ENCODE measurements at regions not wholly inside any gene's neighbourhood (a gene's known extent, or its start where the extent isn't known, plus 50 kb on each side); places are given as distances from the start of the nearest gene placed in this dataset.

GRCh38 chr20:21867353-21867752, 161.9 kb downstream of the PAX1 start:
- ATAC-seq (no peak), DNase-seq (ENCODE audit: low spot score) (no peak), FAIRE-seq (no peak)
- no peak overlapping the region for H3K4me2 ChIP-seq (ENCODE audit: low read depth, low read length)
- H3K4me3 ChIP-seq (replicated peaks in 1 of 3; ENCODE audit: insufficient read depth in 1 of 3, low read depth in 2 of 3, low read length in 3 of 3), result no peak overlapping the region
- CTCF ChIA-PET (ENCODE audit: low intra/inter-chr PET ratio, low total read pairs), result no interaction called here
- no peaks in the 10 kb centered on the region for H3K4me1 ChIP-seq (ENCODE audit: insufficient read depth, low read length)
- BruUV-seq (replicated peaks), result no TSS peak
- intact Hi-C loops (cut with micrococcal nuclease; ENCODE audit: unreplicated experiment), result no loop called here
- in situ Hi-C loops (cut with HindIII; ENCODE audit: extremely low pct_ligation_motif_present, low pct_unique_long_range_greater_than_20kb), result no loop called here
- 0% methylated on average over 1 of the region's 1 CpG for WGBS (ENCODE audit: low lambda C conversion rate)
- no peaks in the 10 kb centered on the region; a peak in 1 of 5 replicates for H3K27me3 ChIP-seq (ENCODE audit: control insufficient read depth in 1 of 2, insufficient read depth in 2 of 2, low read length in 2 of 2)
- no peak overlapping the region for H3K27ac ChIP-seq (ENCODE audit: extremely low read length, insufficient read depth, low read length)
- no peak overlapping the region for H2AFZ ChIP-seq (ENCODE audit: low read length)
- no peak overlapping the region for H3K9ac ChIP-seq (ENCODE audit: insufficient read depth, low read depth, low read length)
- POLR2A ChIA-PET, result no interaction called here
- no peaks in the 10 kb centered on the region for H3K36me3 ChIP-seq (replicated peaks in 1 of 2; ENCODE audit: control insufficient read depth in 1 of 2, insufficient read depth in 2 of 2, low read length in 2 of 2)
- TF ChIP-seq SCMH1 (CRISPR knock-in tag; IDR thresholded peaks at IDR 0.05; ENCODE audit: borderline replicate concordance) (no peak), BCL3 (CRISPR knock-in tag; IDR thresholded peaks at IDR 0.05) (no peak), POLR2AphosphoS5 (IDR thresholded peaks at IDR 0.05; ENCODE audit: low read depth, low read length) (no peak), ZNF839 (CRISPR knock-in tag; IDR thresholded peaks at IDR 0.05; ENCODE audit: borderline replicate concordance) (no peak), HNRNPH1 (optimal IDR thresholded peaks at IDR 0.05; ENCODE audit: low read depth, low read length) (no peak), ZNF136 (CRISPR knock-in tag; IDR thresholded peaks at IDR 0.05; ENCODE audit: low read depth) (no peak), FOXM1 (CRISPR knock-in tag; IDR thresholded peaks at IDR 0.05) (no peak), KDM1A (CRISPR knock-in tag; IDR thresholded peaks at IDR 0.05) (no peak), GLI4 (CRISPR knock-in tag; IDR thresholded peaks at IDR 0.05; ENCODE audit: borderline replicate concordance) (no peak), AFF4 (CRISPR knock-in tag; IDR thresholded peaks at IDR 0.05) (no peak)
- TF ChIP-seq, protein P1, sequence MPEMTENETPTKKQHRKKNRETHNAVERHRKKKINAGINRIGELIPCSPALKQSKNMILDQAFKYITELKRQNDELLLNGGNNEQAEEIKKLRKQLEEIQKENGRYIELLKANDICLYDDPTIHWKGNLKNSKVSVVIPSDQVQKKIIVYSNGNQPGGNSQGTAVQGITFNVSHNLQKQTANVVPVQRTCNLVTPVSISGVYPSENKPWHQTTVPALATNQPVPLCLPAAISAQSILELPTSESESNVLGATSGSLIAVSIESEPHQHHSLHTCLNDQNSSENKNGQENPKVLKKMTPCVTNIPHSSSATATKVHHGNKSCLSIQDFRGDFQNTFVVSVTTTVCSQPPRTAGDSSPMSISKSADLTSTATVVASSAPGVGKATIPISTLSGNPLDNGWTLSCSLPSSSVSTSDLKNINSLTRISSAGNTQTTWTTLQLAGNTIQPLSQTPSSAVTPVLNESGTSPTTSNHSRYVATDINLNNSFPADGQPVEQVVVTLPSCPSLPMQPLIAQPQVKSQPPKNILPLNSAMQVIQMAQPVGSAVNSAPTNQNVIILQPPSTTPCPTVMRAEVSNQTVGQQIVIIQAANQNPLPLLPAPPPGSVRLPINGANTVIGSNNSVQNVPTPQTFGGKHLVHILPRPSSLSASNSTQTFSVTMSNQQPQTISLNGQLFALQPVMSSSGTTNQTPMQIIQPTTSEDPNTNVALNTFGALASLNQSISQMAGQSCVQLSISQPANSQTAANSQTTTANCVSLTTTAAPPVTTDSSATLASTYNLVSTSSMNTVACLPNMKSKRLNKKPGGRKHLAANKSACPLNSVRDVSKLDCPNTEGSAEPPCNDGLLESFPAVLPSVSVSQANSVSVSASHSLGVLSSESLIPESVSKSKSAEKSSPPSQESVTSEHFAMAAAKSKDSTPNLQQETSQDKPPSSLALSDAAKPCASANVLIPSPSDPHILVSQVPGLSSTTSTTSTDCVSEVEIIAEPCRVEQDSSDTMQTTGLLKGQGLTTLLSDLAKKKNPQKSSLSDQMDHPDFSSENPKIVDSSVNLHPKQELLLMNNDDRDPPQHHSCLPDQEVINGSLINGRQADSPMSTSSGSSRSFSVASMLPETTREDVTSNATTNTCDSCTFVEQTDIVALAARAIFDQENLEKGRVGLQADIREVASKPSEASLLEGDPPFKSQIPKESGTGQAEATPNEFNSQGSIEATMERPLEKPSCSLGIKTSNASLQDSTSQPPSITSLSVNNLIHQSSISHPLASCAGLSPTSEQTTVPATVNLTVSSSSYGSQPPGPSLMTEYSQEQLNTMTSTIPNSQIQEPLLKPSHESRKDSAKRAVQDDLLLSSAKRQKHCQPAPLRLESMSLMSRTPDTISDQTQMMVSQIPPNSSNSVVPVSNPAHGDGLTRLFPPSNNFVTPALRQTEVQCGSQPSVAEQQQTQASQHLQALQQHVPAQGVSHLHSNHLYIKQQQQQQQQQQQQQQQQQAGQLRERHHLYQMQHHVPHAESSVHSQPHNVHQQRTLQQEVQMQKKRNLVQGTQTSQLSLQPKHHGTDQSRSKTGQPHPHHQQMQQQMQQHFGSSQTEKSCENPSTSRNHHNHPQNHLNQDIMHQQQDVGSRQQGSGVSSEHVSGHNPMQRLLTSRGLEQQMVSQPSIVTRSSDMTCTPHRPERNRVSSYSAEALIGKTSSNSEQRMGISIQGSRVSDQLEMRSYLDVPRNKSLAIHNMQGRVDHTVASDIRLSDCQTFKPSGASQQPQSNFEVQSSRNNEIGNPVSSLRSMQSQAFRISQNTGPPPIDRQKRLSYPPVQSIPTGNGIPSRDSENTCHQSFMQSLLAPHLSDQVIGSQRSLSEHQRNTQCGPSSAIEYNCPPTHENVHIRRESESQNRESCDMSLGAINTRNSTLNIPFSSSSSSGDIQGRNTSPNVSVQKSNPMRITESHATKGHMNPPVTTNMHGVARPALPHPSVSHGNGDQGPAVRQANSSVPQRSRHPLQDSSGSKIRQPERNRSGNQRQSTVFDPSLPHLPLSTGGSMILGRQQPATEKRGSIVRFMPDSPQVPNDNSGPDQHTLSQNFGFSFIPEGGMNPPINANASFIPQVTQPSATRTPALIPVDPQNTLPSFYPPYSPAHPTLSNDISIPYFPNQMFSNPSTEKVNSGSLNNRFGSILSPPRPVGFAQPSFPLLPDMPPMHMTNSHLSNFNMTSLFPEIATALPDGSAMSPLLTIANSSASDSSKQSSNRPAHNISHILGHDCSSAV (CRISPR knock-in tag; IDR thresholded peaks at IDR 0.05; ENCODE audit: borderline replicate concordance), result no peak
- no peaks in the 10 kb centered on the region for H3K79me2 ChIP-seq (ENCODE audit: insufficient read depth, low read length)
- no peaks in the 10 kb centered on the region for H4K20me1 ChIP-seq (ENCODE audit: insufficient read depth, low read length)
- no peaks in the 10 kb centered on the region for H3K9me3 ChIP-seq (ENCODE audit: low read length)

Measured in HepG2 (cell line).